Left colon (tissue), 2 donors: ENCODE measurements at regions not wholly inside any gene's neighbourhood (a gene's known extent, or its start where the extent isn't known, plus 50 kb on each side); places are given as distances from the start of the nearest gene placed in this dataset.
"Not testable (repeated sequence)": the region's sequence is repeated elsewhere in the genome, so short reads cannot be mapped to it uniquely, and the experiment has no call there.

Source experiments
- ATAC-seq: fragments of 200-7000 bp; cut with Tn5 transposase; one replicate; pipeline ENCODE4 v1.9.1; 2020; ENCODE audit warnings: mild to moderate bottlenecking, moderate library complexity
- DNase-seq, 2 donors: peaks; one replicate each; pipeline ENCODE4 v3.0.0-alpha.2; 2020
- intact Hi-C, 2 donors: fragments of 100-400 bp; cut with DNase I in 1 of 2; cut with micrococcal nuclease in 1 of 2; formaldehyde crosslinking; loops; one replicate each; pipeline versions ENCODE4 v1.11.2 to v1.14.0; 2022; cut with DNase I, micrococcal nuclease
- donor health status: DM: no; HTN: no; CAD: no.
- donor health status: DM: yes; HTN: yes; CAD: no.

DNA sequence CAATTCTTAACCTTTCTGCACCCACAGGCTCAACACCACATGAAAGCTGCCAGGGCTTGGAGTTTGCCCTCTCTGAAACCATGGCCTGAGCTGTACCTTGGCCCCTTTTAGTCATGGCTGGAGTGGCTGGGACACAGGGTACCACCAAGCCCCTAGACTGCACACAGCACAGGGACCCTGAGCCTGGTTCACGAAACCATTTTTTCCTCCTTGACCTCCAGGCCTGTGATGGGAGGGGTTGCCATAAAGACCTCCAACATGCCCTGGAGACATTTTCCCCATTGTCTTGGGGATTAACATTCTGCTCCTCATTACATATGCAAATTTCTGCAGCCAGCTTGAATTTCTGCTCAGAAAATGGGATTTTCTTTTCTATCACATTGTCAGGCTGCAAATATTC is 113.4 kb downstream of the XPNPEP1 start:
- DNase-seq, ATAC-seq, intact Hi-C loops: not testable (repeated sequence)

DNA sequence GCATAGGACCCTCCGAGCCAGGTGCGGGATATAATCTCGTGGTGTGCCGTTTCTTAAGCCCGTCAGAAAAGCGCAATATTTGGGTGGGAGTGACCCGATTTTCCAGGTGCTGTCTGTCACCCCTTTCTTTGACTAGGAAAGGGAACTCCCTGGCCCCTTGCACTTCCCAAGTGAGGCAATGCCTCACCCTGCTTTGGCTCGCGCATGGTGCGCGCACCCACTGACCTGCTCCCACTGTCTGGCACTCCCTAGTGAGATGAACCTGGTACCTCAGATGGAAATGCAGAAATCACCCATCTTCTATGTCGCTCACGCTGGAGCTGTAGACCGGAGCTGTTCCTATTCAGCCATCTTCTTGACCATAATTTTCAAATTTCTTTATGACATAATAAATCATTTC is 122.1 kb downstream of the XPNPEP1 start:
- intact Hi-C loops, ATAC-seq, DNase-seq: not testable (repeated sequence)

DNA sequence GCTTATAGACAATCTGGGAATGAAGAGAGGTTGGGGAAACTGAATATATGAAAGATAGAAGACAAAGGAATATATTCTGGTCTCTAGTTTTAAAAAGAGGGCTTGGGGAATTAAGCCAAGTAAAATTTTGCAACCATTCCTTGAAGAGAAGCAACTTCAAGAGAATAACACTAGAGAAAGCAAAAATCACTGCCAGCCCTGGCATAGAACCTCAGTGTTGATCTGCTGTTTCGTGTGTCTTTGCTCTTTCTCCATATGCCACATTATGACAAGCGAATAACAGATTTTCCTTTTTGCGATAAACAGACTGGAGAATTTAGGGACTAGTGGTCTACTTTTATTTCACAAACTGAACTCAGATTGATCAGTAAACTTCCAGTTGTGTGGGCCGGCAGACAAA is 132.7 kb downstream of the XPNPEP1 start:
- intact Hi-C loops: no loop called here
- ATAC-seq (no peak), DNase-seq (no peak)

DNA sequence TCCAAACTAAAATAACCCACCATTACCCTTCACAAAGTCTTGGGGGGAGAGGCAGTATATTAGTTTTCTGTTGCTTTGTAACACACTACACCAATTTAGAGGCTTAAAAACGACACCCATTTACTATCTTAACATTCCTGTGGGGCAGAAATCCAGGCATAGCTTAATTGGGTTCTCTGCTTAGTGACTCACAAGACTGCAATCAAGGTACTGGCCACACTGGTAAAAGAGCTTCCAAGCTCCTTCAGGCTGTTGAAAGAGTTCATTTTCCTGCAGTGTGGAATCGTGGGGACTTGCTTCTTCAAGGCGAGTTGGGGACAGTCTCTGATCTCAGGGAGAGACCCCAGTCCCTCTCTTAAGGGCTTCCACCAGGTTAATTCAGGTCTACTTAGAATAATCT is 139.1 kb downstream of the XPNPEP1 start:
- DNase-seq: no peak
- no peak for ATAC-seq
- intact Hi-C loops: no loop called here

DNA sequence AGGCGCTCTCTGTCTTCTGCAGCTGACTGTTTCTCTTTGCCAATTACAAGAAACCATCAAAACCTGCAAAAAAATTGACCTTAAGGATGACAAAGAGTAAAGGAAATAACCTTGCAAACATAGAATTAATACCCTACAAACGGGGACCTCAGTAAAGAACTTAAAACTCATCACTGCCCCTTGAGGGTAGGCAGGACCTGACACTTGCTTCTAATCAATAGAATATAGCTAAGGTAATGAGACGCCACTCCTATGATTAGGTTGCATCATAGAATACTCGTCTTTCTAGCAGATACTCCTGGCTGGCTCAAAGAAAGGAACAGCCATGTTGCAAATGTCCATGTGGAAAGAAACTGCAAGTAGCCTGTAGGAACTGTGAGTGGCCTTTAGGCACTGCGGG is 140.0 kb downstream of the XPNPEP1 start:
- DNase-seq: no peak
- intact Hi-C loops: no loop called here
- no peak for ATAC-seq

DNA sequence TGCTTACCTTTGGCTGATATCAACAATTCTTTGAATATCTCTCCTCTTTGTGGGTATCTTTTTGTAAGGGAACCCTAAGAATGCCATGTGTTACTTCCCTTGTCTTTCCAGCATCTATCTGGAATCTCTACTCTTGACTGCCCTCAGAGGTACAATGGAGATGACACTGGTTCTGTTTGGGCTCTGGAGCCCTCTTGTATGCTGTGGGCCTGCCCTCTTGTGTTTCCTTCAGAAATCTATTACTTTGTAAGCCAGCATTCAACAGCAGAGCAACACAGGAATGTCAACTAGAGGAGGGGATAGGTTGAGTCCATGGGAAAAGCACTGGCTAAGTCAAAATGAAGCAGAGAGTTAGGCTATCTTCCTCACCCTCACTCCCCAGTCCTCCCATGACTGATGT is 142.3 kb downstream of the XPNPEP1 start:
- intact Hi-C loops: no loop called here
- ATAC-seq (no peak), DNase-seq (no peak)

DNA sequence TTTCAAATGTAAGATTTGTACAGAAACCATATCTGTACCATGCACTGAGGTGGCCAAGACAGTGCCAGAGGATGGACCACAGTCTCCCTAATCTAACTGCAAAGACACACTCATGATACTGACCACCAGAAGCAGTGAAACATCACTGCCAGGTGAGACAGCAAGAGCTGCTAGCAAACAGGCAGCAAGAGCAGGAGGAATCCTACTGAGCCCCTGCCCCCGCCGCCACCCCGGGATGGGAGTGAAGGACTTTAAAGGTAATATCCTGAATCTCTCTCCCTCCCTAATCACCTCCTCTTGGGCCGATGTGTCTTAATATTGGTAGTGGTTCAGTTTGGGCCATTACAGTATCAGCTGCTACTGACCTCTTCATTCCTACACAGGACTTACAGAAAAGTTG is 144.3 kb downstream of the XPNPEP1 start:
- DNase-seq: no peak
- intact Hi-C loops: no loop called here
- no peak for ATAC-seq

DNA sequence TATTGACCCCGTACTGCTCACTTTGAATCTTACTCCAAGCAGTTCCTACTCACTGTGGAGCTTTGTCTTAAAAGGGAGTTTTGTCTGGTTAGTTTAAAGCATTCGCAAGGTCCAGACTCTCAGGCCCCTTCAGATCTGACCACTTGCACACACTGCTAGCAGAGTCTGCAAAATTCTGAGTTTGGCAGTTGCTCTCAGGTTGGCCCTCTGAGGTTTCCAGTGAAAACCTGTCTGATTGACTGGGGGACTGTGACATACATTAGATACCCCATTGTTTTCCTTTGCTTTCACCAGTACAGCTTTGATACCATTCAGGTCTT is 149.2 kb downstream of the XPNPEP1 start:
- ATAC-seq (no peak), DNase-seq (no peak)
- intact Hi-C loops: no loop called here

DNA sequence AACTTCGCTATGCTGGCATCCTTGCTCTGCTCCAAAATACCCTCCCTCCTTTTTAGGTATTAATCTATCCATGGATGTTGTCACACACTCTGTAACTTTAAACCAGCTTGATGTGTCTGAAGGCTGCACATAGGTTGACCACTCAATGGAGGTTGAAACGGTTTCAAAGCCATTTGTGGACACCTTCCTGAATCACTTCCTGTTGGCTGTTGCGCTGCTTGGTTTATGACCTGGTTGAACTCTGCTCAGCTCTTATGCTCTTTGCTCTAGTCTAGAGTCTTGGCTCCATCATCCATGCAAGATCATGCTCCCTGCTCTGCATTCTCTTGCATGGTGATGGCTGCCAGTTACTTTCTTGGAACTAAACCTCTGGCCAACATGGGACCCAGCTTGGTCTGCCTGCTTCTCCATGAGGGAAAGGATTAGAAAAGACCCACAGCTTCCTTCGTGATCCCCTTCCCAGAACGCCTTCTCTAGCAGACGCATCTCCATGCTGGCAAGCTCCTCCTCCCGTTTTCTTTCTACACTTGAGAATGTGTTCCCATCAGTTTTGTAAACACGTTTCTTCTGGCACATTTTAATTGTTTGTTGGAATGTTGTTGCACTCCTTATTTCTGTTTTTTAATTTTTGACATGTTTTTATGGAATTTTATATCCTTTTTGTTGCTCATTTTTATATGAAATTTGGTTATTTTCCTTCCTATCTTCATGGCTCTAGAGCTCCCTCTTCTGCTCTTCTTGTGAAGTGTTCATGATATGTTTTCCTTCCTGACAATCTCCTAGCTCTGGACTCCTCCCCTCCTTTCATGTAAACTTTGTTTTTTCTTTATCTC is 149.8 kb downstream of the XPNPEP1 start:
- intact Hi-C loops: no loop called here
- ATAC-seq (peak; percentile 84), DNase-seq (no peak)

DNA sequence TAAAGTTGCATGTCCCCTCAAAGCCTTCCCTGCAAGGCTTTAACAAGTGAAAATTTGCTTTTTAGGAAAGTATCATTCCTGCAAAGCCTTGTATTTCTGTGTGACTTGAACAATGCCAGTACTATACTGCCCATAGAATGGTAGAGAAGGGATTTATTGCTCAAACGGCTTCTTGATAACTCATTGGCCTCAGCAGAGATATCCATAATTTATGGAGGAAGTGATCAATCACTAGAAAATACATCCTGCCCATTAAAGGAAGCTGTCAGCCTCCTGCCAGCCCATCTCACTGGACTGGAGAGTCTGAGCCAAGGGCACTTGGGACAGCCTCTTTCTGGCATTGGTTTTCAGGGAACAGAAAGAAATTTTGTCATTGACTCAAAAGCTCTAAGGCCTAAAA is 152.6 kb downstream of the XPNPEP1 start:
- intact Hi-C loops: no loop called here
- DNase-seq (no peak), ATAC-seq (no peak)

DNA sequence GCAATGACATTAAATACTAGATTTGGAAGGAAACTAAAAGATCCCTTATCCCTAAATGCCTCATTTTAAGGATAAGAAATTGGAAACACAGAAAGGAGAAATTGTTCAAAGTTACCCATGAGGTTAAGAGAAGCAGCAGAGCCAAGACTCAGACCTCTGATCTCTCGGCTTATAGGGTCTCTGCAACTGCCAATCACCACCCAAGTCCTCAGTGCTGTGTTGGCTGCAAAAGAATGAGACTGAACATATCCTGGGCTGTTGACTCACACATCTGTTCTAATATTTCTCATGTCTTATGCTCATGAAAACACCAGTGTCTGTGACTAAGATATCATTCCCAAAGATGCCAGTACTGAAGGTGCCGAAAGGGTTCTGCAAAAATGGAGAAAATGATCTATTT is 153.3 kb downstream of the XPNPEP1 start:
- intact Hi-C loops: no loop called here
- ATAC-seq (no peak), DNase-seq (no peak)

DNA sequence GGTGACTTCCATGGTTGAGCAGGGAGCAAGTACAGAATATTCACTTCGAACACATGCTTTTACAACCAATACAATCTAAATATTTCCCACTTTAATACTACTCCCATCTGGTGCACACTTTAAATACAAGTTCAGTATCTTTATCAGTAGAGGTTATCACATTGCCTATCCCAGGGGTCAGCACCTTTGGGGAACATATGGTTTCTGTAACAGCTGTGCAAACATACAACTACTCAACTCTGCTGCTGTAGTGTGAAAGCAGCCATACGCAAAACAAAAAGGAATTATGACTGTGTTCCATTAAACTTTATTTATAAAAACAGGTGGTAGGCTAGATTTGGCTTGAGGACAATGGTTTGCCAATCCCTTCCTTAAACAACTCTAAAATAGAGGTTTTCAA is 157.5 kb downstream of the XPNPEP1 start:
- DNase-seq: no peak
- intact Hi-C loops: no loop called here

DNA sequence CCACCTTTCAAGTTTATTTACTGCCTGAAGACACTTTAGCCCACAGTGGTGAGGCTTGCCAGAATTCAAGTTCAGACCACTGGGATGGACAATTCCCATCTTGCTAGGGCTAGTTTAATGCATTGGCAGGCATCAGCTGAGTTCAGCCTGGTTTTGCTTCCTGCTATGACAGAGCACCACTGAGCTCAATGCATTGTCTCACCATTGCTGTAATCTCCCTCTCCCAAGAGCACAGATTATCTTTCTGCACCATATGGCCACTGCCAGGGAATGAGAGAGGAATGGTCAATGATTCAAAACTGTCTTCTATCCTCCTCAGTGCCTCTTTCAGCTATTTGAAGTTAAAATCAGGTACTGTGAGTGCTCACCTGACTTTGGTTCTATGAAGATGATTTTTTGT is 160.8 kb downstream of the XPNPEP1 start:
- intact Hi-C loops: no loop called here
- ATAC-seq (no peak), DNase-seq (no peak)

More for the DNA sequence above, 157.5 kb downstream of the XPNPEP1 start:
- ATAC-seq: peak; percentile 87

DNA sequence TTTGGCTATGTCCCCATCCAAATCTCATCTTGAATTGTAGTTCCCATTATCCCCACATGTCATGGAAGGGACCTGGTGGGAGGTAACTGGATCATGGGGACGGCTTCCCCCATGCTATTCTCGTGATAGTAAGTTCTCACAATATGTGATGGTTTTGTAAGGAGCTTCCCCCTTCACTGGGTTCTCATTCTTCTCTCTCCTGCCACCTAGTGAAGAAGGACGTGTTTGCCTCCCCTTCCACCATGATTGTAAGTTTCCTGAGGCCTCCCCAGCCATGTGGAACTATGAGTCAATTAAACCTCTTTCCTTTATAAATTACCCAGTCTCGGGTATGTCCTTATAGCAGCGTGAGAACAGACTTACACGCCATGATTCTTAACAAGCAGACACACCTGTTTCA is 165.6 kb downstream of the XPNPEP1 start:
- peak; percentile 40 for ATAC-seq
- DNase-seq, intact Hi-C loops: not testable (repeated sequence)

DNA sequence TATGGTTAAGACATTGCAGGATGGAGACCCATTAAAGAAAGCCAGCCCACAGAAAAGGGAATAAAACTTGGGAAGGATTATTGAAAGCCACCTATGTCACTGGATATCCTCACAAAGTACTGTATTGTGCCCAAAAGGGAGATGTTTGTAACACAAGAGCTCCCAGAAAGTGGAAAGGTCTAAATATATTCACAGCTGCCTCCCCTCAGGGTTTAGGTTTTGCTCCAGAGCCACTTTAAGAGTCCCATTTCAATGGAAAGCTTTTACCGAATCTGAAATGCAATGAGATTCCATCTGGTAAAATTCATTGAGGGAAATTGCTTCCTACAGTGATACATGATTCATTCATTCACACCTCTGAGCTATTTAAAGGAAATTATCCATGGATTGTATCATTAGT is 176.4 kb downstream of the XPNPEP1 start:
- intact Hi-C loops: no loop called here
- ATAC-seq (no peak), DNase-seq (no peak)

DNA sequence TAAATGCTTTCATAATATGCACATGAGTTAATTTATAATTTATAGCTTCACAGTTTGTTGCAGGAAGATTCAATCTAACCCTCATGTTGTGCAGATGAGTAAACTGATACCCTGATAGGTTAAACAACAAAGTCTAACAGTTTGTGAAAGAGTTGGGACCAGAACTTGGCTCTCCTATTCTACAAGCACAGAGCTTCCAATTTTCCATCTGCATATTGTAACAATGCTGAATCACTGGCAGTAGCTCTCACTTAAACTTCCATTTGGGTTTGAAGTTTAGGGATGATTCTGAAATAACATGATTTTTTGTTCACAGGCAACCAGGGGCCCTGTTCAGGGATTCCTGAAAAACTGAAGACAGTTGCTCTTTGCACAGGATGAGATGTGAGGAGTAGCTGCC is 179.3 kb downstream of the XPNPEP1 start:
- DNase-seq (no peak), ATAC-seq (no peak)
- intact Hi-C loops: no loop called here

DNA sequence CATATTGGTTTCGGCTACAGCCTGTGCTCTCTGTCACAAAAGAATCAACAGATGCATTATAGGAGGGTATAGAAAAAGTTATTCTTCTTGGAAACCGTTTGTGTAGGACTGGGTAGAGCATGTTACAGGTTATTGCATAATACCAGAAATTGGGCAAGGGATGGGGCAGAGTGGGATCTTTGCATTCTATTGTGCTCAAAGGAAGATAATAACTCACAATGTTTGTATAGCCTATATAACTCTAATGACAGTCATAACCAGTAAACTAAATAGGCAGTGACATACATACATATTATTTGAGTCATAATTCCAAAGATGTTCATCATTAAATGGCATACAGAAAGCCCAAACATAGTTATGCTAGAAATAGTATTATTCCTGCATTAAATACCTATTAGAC is 179.7 kb downstream of the XPNPEP1 start:
- no peak for DNase-seq
- intact Hi-C loops: no loop called here
- ATAC-seq: no peak

DNA sequence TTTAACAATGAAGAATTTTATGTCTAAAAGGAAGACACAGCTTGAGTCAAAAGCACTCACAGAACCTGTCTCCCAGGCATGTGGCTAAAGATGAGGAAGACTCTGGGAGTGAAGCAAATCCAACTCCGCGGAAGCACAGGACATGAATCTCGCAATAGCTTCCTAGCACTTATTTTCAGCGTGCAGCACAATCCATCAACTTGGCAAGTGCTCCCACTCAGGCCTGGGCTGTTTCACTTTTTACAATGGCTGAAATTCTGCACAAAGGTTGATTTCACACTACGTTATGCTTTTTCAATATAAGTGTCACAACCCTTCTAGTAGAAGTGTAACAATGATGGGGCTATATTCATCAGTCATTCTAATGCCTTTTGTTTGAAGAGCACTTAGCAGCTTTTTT is 180.2 kb downstream of the XPNPEP1 start:
- intact Hi-C loops: no loop called here
- DNase-seq (no peak), ATAC-seq (no peak)

DNA sequence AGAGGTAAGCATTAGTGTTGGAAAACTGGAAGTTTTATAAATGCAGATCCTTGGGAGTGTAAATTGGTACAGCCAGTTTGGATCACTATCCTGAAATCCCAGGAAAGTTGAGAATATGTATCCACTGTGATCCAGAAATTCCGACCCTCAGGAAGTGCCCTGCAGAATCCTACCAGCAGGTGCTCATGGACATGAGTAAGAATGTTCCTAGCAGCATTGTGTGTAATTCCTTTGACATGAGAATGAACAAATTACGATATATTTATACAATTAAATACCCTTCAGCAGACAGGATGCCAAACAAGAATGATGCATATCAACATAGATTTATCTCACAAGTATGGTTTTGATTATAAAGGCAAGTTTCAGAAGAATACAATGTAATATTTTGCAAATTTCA is 181.6 kb downstream of the XPNPEP1 start:
- intact Hi-C loops: no loop called here
- no peak for ATAC-seq
- DNase-seq: no peak

DNA sequence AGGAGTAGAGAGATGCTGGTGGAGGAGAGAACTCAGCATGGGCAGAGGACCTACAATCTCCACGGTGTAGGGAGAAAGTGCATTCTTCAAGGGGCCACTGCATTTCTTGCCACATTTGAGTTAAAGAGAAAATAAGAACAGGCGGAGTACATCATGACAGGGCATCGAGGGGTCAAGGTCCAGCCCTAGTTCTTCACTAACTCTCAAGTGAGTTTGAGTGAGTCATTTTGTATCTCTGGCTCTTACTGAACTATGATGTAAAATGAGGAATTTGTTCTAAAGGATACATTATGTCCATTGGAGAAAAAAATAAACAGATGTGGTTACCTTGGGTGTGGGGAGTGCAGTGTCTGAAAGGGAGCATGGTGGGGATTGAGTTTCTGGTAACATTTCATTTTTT is 182.9 kb downstream of the XPNPEP1 start:
- intact Hi-C loops: no loop called here
- ATAC-seq (peak; percentile 59), DNase-seq (no peak)

DNA sequence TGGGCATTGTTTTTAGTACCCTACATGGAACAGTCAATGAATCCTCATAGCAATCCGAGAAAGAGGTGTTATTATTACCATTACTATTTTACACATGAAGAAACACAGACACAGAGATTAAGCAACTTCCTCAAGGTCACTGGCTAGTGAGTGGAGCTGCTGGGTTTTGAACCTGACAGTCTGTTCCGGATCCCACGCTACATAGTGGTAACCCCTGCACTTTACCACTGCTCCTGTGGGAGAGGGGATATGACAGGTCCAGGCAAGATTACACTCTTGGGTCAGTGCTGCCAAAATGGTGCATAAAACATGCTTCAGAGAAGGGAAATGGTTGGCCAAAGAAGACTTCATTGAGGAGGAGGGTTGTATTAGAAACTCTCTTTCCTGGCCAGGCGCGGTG is 185.7 kb downstream of the XPNPEP1 start:
- DNase-seq: no peak
- no peak for ATAC-seq
- intact Hi-C loops: no loop called here
